Panc1 (cell line): ENCODE measurements at regions not wholly inside any gene's neighbourhood (a gene's known extent, or its start where the extent isn't known, plus 50 kb on each side); places are given as distances from the start of the nearest gene placed in this dataset.

Experiments
- ATAC-seq: fragments of 200-7000 bp; cut with Tn5 transposase; 2 replicates; pipeline ENCODE4 v1.9.1; 2020; ENCODE audit warnings: mild to moderate bottlenecking, moderate library complexity
- BruUV-seq: library from RNA; stranded (reverse); fragments of 400-500 nt; replicated peaks from 2 replicates; lab custom pipeline; 2021; lab: Mats Ljungman, UMichigan
- CTCF ChIA-PET: fragments of 300-600 bp; sonication (Branson Sonifier 250); formaldehyde crosslinking; loops from one replicate; lab custom pipeline; 2022; ENCODE audit warnings: antibody characterized with exemption; lab: Charles Lee
- POLR2A ChIA-PET: fragments of 300-600 bp; sonication (Branson Sonifier 250); formaldehyde crosslinking; loops from one replicate; lab custom pipeline; 2022; ENCODE audit warnings: antibody characterized with exemption; lab: Charles Lee
- DNase-seq: peaks from one replicate; pipeline ENCODE4 v3.0.0-alpha.2; 2010; ENCODE audit warnings: low read depth, low spot score
- H3K27ac ChIP-seq: 2 replicates; pipeline ENCODE4 v1.5.1; 2011; ENCODE audit warnings: mild to moderate bottlenecking, low read length, inconsistent platforms
- H3K27me3 ChIP-seq: fragments of 200-500 bp; sonication (Bioruptor generic); 2 replicates; pipeline ENCODE4 v1.6.0; 2014; ENCODE audit warnings: low read length, inconsistent platforms; ENCODE audit not compliant: control insufficient read depth, insufficient read depth
- H3K36me3 ChIP-seq: fragments of 200-500 bp; sonication (Bioruptor generic); 2 replicates; pipeline ENCODE4 v1.5.1; 2014; ENCODE audit warnings: inconsistent platforms, mild to moderate bottlenecking, low read length, moderate library complexity; ENCODE audit not compliant: control insufficient read depth, insufficient read depth
- H3K4me1 ChIP-seq: 2 replicates; pipeline ENCODE4 v1.5.1; 2011; ENCODE audit warnings: inconsistent platforms, mild to moderate bottlenecking, low read length, moderate library complexity; ENCODE audit not compliant: control insufficient read depth, insufficient read depth
- H3K4me3 ChIP-seq, 2 experiments: 2 replicates each; pipeline ENCODE4 v1.5.1; 2011 to 2012; ENCODE audit warnings: low read depth in 2 of 2, low read length in 2 of 2, mild to moderate bottlenecking in 2 of 2, inconsistent platforms in 1 of 2, moderate library complexity in 1 of 2
- H3K9me3 ChIP-seq: fragments of 200-500 bp; sonication (Bioruptor generic); 2 replicates; pipeline ENCODE4 v1.5.1; 2014; ENCODE audit warnings: low read depth, mild to moderate bottlenecking, inconsistent platforms, low read length, moderate library complexity; ENCODE audit not compliant: control insufficient read depth, insufficient read depth
- CTCF ChIP-seq: fragments of 450-650 bp; IDR thresholded peaks from 2 replicates; pipeline ENCODE4 v1.5.1; 2017; ENCODE audit warnings: mild to moderate bottlenecking
- POLR2AphosphoS5 ChIP-seq: IDR thresholded peaks from 2 replicates; pipeline ENCODE4 v1.6.1; 2012; ENCODE audit warnings: mild to moderate bottlenecking, low read depth, low read length, moderate library complexity
- REST ChIP-seq, 2 experiments: IDR thresholded peaks; 2 replicates each; pipeline ENCODE4 v1.6.1; 2011 to 2012; ENCODE audit warnings: low read depth in 2 of 2, control low read depth in 1 of 2, low read length in 1 of 2, mild to moderate bottlenecking in 1 of 2, moderate library complexity in 1 of 2; ENCODE audit not compliant: insufficient read depth in 1 of 2
- SIN3A ChIP-seq: IDR thresholded peaks from 2 replicates; pipeline ENCODE4 v1.6.1; 2012; ENCODE audit warnings: low read depth, mild to moderate bottlenecking, low read length, moderate library complexity, borderline replicate concordance; ENCODE audit not compliant: insufficient read depth
- TCF7L2 ChIP-seq: IDR thresholded peaks from 2 replicates; pipeline ENCODE4 v1.6.1; 2011; ENCODE audit warnings: mild to moderate bottlenecking, low read depth, low read length, inconsistent platforms
- in situ Hi-C: cut with HindIII; loops from 2 replicates; pipeline ENCODE4 v1.10.0; 2016; ENCODE audit warnings: low sequenced_read_pairs, low pct_unique_long_range_greater_than_20kb
- intact Hi-C: fragments of 100-400 bp; cut with micrococcal nuclease; formaldehyde crosslinking; loops from one replicate; pipeline ENCODE4 v1.10.0; 2022; ENCODE audit not compliant: unreplicated experiment

GRCh38 chr10:22054961-22055360, 51.4 kb upstream of the DNAJC1 start:
- Histone ChIP-seq H3K4me3 (no peak overlapping the region), H3K4me1 (no peaks in the 10 kb centered on the region), H3K9me3 (no peaks in the 10 kb centered on the region), H3K27ac (no peak overlapping the region), H3K27me3 (no peaks in the 10 kb centered on the region), H3K36me3 (no peaks in the 10 kb centered on the region)
- ATAC-seq (no peak), DNase-seq (no peak)
- no TSS peak for BruUV-seq
- TF ChIP-seq TCF7L2 = no peak
- TF ChIP-seq CTCF = no peak
- no peak for TF ChIP-seq POLR2AphosphoS5
- TF ChIP-seq REST (IDR thresholded peaks at IDR 0.05; ENCODE audit: insufficient read depth in 1 of 2, low read depth in 2 of 2, low read length in 1 of 2) = no peak
- TF ChIP-seq SIN3A = no peak
- POLR2A ChIA-PET = no interaction called here
- in situ Hi-C loops (no loop called here), intact Hi-C loops (no loop called here)
- CTCF ChIA-PET = no interaction called here
